ENCODE measurements at regions not wholly inside any gene's neighbourhood (a gene's known extent, or its start where the extent isn't known, plus 50 kb on each side); places are given as distances from the start of the nearest gene placed in this dataset.

- no peak overlapping the region for H3K27ac ChIP-seq (ENCODE audit: low read length)
- no peaks in the 10 kb centered on the region for H4K20me1 ChIP-seq (ENCODE audit: insufficient read depth, low read length)
- H3K4me3 ChIP-seq (ENCODE audit: low read length), result no peak overlapping the region
- no peaks in the 10 kb centered on the region for H3K4me1 ChIP-seq (ENCODE audit: low read length)
- no peak overlapping the region for H2AFZ ChIP-seq (ENCODE audit: low read depth, low read length)
- no peaks in the 10 kb centered on the region for H3K27me3 ChIP-seq (ENCODE audit: low read depth, low read length)
- H3K79me2 ChIP-seq (ENCODE audit: low read length), result no peaks in the 10 kb centered on the region
- no peak overlapping the region for H3K9ac ChIP-seq (ENCODE audit: low read length)
- no peaks in the 10 kb centered on the region for H3K9me3 ChIP-seq (ENCODE audit: insufficient read depth, low read length)
- TF ChIP-seq EZH2phosphoT487 (IDR thresholded peaks at IDR 0.05; ENCODE audit: low read depth), result no peak
- TF ChIP-seq, protein P1, sequence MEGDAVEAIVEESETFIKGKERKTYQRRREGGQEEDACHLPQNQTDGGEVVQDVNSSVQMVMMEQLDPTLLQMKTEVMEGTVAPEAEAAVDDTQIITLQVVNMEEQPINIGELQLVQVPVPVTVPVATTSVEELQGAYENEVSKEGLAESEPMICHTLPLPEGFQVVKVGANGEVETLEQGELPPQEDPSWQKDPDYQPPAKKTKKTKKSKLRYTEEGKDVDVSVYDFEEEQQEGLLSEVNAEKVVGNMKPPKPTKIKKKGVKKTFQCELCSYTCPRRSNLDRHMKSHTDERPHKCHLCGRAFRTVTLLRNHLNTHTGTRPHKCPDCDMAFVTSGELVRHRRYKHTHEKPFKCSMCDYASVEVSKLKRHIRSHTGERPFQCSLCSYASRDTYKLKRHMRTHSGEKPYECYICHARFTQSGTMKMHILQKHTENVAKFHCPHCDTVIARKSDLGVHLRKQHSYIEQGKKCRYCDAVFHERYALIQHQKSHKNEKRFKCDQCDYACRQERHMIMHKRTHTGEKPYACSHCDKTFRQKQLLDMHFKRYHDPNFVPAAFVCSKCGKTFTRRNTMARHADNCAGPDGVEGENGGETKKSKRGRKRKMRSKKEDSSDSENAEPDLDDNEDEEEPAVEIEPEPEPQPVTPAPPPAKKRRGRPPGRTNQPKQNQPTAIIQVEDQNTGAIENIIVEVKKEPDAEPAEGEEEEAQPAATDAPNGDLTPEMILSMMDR (IDR thresholded peaks at IDR 0.05; ENCODE audit: low read depth, low read length), result no peak
- no peak overlapping the region for H3K4me2 ChIP-seq (ENCODE audit: low read length)
- H3K36me3 ChIP-seq (replicated peaks; ENCODE audit: low read depth, low read length), result no peaks in the 10 kb centered on the region
Measured at GRCh38 chr5:44652674-44653073, 156.1 kb upstream of the MRPS30 start.

DNA sequence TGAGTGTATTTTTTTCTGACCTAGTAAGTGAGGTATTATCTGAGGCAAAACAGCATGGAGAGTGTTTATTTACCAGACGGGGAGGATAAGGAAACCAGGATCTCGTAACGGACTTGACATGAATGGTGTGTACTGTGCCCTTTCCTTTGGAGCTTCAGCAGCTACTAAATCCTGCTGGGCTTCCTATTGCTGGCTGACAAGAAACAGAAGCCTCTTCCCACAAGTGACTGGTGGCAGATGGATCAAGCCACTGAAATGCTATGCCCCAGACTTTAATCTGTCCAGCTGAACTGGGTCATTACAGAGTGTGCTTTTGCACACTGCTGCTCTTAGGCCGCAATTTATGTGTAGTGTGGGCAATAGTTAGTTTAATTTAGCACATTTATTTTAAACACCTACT lies 162.7 kb upstream of the MRPS30 start:
- H3K27me3 ChIP-seq (ENCODE audit: low read depth, low read length), result no peaks in the 10 kb centered on the region
- no peaks in the 10 kb centered on the region for H3K79me2 ChIP-seq (ENCODE audit: low read length)
- no peaks in the 10 kb centered on the region for H4K20me1 ChIP-seq (ENCODE audit: insufficient read depth, low read length)
- no peak overlapping the region for H3K4me3 ChIP-seq (ENCODE audit: low read length)
- H3K9me3 ChIP-seq (ENCODE audit: insufficient read depth, low read length), result no peaks in the 10 kb centered on the region
- H3K27ac ChIP-seq (ENCODE audit: low read length), result no peak overlapping the region
- no peak for TF ChIP-seq EZH2phosphoT487 (IDR thresholded peaks at IDR 0.05; ENCODE audit: low read depth)
- TF ChIP-seq, protein P1 (IDR thresholded peaks at IDR 0.05; ENCODE audit: low read depth, low read length), result no peak
- no peak overlapping the region for H3K4me2 ChIP-seq (ENCODE audit: low read length)
- H2AFZ ChIP-seq (ENCODE audit: low read depth, low read length), result no peak overlapping the region
- H3K36me3 ChIP-seq (replicated peaks; ENCODE audit: low read depth, low read length), result no peaks in the 10 kb centered on the region
- no peaks in the 10 kb centered on the region for H3K4me1 ChIP-seq (ENCODE audit: low read length)
- no peak overlapping the region for H3K9ac ChIP-seq (ENCODE audit: low read length)

DNA sequence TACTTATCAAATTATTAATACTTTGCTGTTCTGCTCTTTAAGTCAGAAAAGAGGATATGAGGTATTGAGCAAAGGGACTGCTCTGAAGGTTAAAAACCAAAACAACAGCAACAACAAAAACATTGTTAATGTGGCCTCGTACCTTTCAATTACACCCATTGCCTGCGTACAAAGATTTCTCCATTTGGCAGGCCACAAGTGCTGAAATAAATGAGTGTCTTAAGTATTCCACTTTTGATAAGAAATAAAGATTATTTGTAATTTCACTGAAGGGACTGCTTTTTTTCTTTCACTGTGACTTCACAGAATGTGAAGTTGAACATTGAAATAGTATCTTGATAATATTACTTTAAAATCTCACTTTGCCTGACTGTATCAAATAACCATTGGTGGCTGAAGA lies 163.2 kb upstream of the MRPS30 start:
- no peaks in the 10 kb centered on the region for H3K9me3 ChIP-seq (ENCODE audit: insufficient read depth, low read length)
- no peak overlapping the region for H3K27ac ChIP-seq (ENCODE audit: low read length)
- H3K4me2 ChIP-seq (ENCODE audit: low read length), result no peak overlapping the region
- no peak overlapping the region for H3K9ac ChIP-seq (ENCODE audit: low read length)
- H3K79me2 ChIP-seq (ENCODE audit: low read length), result no peaks in the 10 kb centered on the region
- TF ChIP-seq, protein P1 (IDR thresholded peaks at IDR 0.05; ENCODE audit: low read depth, low read length), result no peak
- TF ChIP-seq EZH2phosphoT487 (IDR thresholded peaks at IDR 0.05; ENCODE audit: low read depth), result no peak
- no peaks in the 10 kb centered on the region for H4K20me1 ChIP-seq (ENCODE audit: insufficient read depth, low read length)
- no peaks in the 10 kb centered on the region for H3K36me3 ChIP-seq (replicated peaks; ENCODE audit: low read depth, low read length)
- no peaks in the 10 kb centered on the region for H3K27me3 ChIP-seq (ENCODE audit: low read depth, low read length)
- H3K4me1 ChIP-seq (ENCODE audit: low read length), result no peaks in the 10 kb centered on the region
- H2AFZ ChIP-seq (ENCODE audit: low read depth, low read length), result no peak overlapping the region
- no peak overlapping the region for H3K4me3 ChIP-seq (ENCODE audit: low read length)

- TF ChIP-seq, protein P1 (IDR thresholded peaks at IDR 0.05; ENCODE audit: low read depth, low read length), result no peak
- no peak for TF ChIP-seq EZH2phosphoT487 (IDR thresholded peaks at IDR 0.05; ENCODE audit: low read depth)
- no peak overlapping the region for H3K27ac ChIP-seq (ENCODE audit: low read length)
Measured at GRCh38 chr5:44644628-44645027, 164.1 kb upstream of the MRPS30 start.

More at GRCh38 chr5:44644628-44645027, 164.1 kb upstream of the MRPS30 start:
- H3K4me3 ChIP-seq (ENCODE audit: low read length), result no peak overlapping the region
- H3K9ac ChIP-seq (ENCODE audit: low read length), result no peak overlapping the region
- H3K36me3 ChIP-seq (replicated peaks; ENCODE audit: low read depth, low read length), result no peaks in the 10 kb centered on the region
- no peaks in the 10 kb centered on the region for H3K27me3 ChIP-seq (ENCODE audit: low read depth, low read length)
- H3K4me1 ChIP-seq (ENCODE audit: low read length), result no peaks in the 10 kb centered on the region
- H2AFZ ChIP-seq (ENCODE audit: low read depth, low read length), result no peak overlapping the region
- H3K79me2 ChIP-seq (ENCODE audit: low read length), result no peaks in the 10 kb centered on the region
- no peak overlapping the region for H3K4me2 ChIP-seq (ENCODE audit: low read length)
- H4K20me1 ChIP-seq (ENCODE audit: insufficient read depth, low read length), result no peaks in the 10 kb centered on the region
- H3K9me3 ChIP-seq (ENCODE audit: insufficient read depth, low read length), result no peaks in the 10 kb centered on the region
